Liver (tissue), 3 donors: ENCODE measurements at regions not wholly inside any gene's neighbourhood (a gene's known extent, or its start where the extent isn't known, plus 50 kb on each side); places are given as distances from the start of the nearest gene placed in this dataset.

Experiments used
- CTCF ChIP-seq: fragments of 150-350 bp; IDR thresholded peaks from 2 replicates; pipeline ENCODE4 v1.5.1; 2017; ENCODE audit warnings: improper control_type of control experiment, low read depth, low read length; ENCODE audit not compliant: missing input control
- EGR1 ChIP-seq, 2 donors: IDR thresholded peaks; 2 replicates each; pipeline ENCODE4 v1.6.1; 2016 to 2018; ENCODE audit warnings: antibody characterized with exemption in 2 of 2, low read depth in 2 of 2
- donor health status: healthy.
- donor health status: healthy.

DNA sequence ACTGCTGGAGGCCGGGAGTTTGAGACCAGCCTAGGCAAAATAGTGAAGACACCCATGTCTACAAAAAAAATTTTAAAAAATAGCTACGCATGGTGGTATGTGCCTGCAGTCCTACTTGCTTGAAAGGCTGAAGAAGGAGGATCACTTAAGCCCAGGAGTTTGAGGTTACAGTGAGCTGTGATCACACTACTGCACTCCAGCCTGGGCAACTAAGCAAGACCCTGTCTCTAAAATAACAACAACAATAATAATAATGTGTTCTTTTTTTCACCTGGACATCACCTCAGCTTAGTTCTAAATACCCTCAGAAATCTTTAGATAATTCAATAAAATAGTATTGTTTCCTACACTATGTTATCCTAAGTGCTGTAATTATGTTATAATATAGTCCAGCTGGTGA is 397.1 kb upstream of the ZNF804A start:
- TF ChIP-seq EGR1 (IDR thresholded peaks at IDR 0.05; ENCODE audit: low read depth in 2 of 2) (no peak), CTCF (no peak)
